Esophagus squamous epithelium (tissue), 4 donors: ENCODE measurements at regions not wholly inside any gene's neighbourhood (a gene's known extent, or its start where the extent isn't known, plus 50 kb on each side); places are given as distances from the start of the nearest gene placed in this dataset.

ENCODE experiments used
- POLR2A ChIP-seq, 4 donors: fragments of 450-650 bp; IDR thresholded peaks; one replicate each; pipeline ENCODE4 v1.6.1; 2017; ENCODE audit warnings: antibody characterized with exemption in 4 of 4, mild to moderate bottlenecking in 4 of 4, moderate library complexity in 3 of 4
- TF ChIP-seq, protein P1 (sequence below), 6 experiments: fragments of 450-650 bp in 4 of 6; fragments of 200-600 bp in 2 of 6; sonication (generic) in 2 of 6; IDR thresholded peaks; one replicate each; pipeline ENCODE4 v1.5.1; 2016 to 2019; ENCODE audit warnings: antibody characterized with exemption in 6 of 6, mild to moderate bottlenecking in 4 of 6, moderate library complexity in 4 of 6

DNA sequence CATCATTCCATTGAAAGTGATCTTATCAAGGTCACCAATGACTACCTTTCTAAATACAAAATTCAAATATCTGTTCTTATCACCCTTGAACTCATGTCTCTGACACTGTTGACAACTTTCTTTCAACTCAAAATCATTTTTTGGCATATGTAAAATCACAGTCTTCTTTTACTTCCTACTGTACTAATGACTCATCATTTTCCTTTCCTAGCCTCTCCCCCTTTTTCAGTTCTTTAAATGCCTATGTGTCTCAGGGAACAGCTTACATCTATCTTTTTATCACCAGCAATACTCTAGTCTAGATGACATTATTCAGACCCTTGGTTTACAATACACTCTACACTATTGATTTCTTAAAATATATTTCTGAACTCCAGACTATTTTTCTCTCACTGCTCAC, 2220.7 kb upstream of the RAG2 start:
- TF ChIP-seq, protein P1, sequence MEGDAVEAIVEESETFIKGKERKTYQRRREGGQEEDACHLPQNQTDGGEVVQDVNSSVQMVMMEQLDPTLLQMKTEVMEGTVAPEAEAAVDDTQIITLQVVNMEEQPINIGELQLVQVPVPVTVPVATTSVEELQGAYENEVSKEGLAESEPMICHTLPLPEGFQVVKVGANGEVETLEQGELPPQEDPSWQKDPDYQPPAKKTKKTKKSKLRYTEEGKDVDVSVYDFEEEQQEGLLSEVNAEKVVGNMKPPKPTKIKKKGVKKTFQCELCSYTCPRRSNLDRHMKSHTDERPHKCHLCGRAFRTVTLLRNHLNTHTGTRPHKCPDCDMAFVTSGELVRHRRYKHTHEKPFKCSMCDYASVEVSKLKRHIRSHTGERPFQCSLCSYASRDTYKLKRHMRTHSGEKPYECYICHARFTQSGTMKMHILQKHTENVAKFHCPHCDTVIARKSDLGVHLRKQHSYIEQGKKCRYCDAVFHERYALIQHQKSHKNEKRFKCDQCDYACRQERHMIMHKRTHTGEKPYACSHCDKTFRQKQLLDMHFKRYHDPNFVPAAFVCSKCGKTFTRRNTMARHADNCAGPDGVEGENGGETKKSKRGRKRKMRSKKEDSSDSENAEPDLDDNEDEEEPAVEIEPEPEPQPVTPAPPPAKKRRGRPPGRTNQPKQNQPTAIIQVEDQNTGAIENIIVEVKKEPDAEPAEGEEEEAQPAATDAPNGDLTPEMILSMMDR (IDR thresholded peaks at IDR 0.05), result no peak
- no peak for TF ChIP-seq POLR2A (IDR thresholded peaks at IDR 0.05)
